EL (cell line): ENCODE measurements at regions not wholly inside any gene's neighbourhood (a gene's known extent, or its start where the extent isn't known, plus 50 kb on each side); places are given as distances from the start of the nearest gene placed in this dataset.
"Not testable (repeated sequence)": the region's sequence is repeated elsewhere in the genome, so short reads cannot be mapped to it uniquely, and the experiment has no call there.

Experiments used
- DNase-seq: peaks from one replicate; pipeline ENCODE4 v3.0.0-alpha.2; 2016

DNA sequence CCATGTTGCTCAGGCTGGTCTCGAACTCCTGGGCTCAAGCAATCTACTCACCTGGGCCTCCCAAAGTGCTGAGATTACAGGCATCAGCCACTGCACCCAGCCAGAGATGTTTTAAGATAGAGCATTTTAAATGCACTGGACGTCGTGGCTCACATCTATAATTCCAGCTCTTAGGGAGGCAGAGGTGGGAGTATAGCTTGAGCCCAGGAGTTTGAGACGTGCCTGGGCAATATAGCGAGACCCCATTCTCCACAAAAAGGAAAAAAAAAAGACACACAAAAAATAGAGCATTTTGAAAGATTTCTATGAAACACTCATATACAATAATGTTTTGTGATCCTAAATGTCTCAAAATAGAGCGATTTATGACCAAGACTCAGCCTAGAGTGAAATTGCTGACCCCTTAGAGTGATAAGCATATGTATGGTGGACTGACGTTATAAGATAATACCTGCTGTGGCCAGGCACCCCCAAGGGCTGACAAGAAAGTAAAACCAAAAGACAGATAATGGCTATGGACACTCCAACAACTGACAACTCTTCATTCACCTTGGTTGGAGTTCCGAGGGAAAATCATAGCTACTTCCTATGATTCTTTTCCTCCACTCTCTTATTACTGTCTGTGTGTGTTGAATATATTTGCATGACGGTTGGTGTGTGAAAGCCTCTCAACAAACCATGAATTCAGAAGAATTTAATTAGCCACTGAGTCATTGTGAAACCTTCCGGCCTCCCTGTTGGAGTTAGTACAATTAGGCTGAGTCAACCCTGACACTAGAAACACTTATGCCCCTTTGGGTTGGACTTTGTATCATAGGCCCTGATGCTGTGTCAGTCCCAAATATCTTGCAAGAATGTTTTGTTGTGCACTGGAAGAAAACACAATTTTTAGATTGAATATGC, 526.5 kb upstream of the NUDT12 start:
- DNase-seq: peak; percentile 45

DNA sequence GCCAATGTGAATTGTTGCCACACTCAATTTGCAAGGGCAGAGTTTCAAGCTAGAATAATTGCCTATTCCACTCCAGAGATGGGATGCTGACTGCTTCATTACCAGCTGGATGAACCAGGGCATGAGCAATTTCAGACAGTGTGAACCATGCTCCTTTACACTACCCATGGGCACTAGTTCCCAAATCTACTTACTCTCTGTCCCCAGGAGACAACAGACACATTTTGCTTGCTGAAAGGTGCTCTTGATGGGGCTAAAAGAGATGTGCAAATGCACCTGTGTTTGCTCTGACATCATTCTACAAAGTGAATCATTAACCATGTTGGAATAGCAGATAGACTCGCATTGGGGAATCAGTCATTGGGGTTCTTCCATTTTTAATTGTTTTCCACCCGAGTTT, 522.3 kb upstream of the NUDT12 start:
- DNase-seq: no peak

DNA sequence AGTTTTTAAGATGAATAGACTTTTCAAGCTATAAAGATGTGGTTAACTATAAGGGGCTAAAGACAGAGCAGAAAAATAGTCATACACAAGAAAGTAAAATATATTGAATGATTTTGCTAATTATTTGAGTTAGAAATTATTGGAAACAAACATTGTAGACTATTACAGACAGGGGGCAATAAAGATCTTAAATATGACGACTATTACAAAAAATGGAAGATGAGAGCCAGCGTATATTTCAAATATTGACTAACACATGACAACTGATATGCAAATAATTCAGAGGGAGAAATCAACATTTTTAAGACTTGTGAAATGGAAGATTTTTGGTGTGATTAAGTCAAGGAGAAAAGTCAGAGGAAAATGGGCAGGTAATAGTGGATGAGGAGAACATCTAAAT, 520.2 kb upstream of the NUDT12 start:
- DNase-seq: no peak

DNA sequence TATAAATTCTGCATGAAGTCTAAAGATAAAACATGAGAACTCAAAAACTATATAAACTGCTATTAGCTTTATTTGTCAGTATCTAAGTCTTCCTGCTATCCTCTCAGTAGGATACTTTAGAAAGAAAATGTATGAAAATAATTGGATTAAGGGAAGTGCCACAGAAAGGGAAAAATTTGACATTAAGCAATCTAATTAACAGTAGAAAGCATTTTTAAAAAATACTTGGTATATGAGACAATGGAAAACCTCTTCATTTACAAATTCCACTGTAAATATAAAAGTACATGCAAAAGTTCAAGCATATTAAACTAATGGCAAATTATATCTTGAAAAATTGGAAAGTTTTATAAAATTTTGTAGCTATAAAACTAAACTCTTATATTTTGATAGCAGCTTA, 518.6 kb upstream of the NUDT12 start:
- DNase-seq: no peak

DNA sequence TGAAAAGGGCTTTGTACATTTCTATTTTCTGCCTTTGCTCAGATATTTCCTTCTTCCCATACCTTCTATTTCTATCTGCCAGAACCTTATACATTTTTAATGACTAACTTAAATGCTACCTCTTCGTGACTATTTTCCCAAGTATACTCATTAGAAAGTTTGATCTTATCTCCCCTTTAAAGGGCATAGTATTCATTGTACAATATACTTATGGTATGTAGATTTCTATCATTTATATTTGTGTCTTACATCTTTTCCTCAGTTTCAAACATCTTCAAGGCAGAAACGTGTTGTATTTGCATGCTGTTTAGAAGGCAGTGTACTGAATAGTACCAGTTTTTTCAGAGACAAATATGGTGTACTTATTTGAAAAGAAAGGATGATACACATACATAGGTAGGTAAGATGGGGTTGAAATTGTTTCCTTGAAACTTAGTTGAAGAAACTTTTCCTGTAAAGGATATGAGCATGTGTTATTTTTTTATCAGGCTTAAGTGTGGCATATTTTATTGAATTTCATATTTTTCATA, 518.1 kb upstream of the NUDT12 start:
- no peak for DNase-seq

DNA sequence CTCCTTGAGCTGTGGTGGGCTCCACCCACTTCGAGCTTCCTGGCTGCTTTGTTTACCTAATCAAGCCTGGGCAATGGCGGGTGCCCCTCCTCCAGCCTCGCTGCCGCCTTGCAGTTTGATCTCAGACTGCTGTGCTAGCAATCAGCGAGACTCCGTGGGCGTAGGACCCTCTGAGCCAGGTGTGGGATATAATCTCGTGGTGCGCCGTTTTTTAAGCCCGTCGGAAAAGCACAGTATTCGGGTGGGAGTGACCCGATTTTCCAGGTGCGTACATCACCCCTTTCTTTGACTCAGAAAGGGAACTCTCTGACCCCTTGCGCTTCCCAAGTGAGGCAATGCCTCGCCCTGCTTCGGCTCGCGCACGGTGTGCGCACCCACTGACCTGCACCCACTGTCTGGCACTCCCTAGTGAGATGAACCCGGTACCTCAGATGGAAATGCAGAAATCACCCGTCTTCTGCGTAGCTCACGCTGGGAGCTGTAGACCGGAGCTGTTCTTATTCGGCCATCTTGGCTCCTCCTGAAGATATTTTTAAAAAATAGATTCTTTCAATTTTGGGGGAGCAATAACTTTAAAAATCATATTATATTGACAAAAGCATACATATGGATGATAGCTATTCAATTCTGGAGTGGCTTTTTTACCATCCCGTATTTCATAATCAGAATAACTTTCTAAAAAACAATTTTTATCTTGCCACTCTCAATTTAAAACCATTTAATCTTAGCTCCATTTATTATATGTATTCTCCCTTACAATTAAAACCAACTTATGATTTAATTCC, 517.5 kb upstream of the NUDT12 start:
- not testable (repeated sequence) for DNase-seq

DNA sequence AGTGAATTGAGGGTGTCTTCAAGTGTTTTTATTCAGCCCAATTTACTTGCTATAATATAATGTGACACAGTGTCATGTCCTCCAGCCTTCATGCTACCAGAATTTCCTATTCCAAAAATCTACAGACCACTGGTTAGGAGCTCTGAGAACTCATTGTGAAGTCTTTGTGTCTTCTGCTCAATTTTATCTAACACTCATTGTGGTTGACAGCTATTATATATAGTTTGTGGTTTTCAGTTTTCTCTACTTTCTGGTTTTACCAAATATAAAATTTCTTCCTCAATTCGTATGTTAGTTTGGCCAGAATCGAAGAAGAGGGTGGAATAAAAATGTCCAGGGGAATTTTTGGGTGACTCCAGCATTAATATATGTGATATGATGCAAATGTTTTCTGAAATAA, 509.3 kb upstream of the NUDT12 start:
- DNase-seq: no peak

DNA sequence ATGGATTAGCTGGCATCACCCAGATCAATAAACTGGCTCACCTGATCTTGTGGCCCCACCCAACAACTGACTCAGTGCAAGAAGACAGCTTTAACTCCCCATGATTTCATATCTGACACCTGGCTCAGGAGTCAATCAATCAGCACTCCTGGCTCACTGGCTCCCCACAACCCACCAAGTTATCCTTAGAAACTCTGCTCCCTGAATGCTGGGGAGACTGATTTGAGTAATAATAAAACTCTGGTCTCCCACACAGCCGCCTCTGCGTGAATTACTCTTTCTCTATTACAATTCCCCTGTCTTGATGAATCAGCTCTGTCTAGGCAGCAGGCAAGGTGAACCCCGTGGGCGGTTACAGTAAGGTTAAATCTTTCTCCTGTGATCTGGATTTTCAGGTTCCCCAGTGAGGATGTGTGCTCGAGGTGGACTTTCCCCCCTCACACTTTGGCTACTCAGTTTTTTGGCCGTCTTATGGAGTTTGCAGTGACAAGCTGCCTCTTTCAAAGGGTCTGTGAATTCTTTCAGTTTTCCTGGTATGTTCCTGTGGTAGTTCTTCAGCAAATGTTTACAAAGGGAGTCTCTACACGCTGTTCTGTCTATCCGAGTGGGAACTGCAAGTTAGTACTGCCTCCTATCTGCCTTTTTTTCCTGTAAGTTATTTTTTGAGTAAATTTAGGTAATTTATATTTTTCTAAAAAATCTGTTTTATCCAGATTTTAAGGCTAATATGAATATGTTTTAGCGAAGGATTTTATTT, 500.2 kb upstream of the NUDT12 start:
- DNase-seq: no peak

DNA sequence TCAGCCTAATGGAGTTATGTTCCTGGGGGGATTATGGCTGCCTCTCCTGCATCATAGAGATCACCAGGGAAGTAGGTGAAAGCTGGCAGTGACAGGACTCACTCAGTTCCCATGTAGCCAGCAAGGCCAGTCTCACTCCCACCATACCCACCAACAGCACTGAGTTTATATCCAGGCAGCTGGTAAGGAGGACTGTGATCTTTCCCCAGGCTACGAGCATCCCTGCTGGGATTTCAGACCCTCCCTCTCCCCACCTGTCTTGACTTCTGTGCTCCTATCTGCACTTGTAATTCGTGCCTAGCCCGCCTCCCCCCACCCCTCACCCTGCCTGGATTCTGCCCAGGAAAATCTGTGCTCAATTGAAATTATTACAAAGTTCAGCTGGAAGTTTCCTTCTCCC, 499.1 kb upstream of the NUDT12 start:
- no peak for DNase-seq

DNA sequence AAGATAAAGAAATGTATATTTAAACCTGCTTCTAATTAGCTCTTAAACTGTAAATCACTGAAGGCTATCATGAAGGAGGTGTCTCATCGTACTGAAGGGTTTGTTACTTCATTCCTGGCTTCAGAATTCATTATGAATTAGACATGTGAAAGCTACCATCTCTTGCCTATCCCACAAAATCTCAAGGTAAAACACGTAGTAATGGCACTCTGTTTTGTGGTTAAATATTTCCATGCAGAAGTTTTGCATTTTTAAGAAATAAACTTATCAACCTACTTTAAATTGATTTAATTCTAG, 490.7 kb upstream of the NUDT12 start:
- no peak for DNase-seq

DNA sequence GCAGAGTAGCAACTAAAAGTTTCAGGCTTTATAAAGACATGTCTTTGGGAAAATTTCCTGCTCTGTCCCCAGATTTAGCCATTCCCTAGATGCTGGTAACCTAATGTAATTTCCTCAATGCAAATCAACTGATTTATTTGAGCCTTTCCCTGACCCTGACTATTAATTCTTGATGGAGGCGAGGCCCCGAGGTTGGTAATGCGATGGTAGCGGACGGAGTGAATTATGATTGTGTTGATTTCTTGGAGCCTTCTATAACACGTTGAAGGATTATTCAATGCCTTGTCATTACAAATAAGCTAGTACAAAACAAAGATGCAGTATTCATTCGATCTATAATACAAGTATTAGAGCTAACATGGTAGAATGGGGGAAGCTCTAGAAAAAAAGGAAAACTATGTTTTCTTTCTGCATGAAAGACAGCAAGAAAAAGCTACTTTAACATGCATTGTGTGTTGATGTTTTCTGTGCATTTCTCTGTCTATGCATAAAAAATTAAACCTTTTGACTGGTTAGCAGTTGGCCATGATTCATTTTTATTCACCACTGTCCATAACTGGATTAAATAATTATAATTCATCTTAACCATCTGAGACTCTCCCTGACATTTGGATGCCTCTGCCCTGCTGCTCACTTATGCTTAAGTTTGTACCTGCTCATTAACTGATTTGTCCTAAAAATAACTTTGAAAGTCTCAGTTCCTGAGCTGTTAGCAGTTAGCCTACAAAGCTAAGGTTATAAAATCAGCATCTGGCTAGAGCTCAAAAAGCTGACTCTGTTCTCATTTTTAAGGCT, 490.2 kb upstream of the NUDT12 start:
- no peak for DNase-seq

DNA sequence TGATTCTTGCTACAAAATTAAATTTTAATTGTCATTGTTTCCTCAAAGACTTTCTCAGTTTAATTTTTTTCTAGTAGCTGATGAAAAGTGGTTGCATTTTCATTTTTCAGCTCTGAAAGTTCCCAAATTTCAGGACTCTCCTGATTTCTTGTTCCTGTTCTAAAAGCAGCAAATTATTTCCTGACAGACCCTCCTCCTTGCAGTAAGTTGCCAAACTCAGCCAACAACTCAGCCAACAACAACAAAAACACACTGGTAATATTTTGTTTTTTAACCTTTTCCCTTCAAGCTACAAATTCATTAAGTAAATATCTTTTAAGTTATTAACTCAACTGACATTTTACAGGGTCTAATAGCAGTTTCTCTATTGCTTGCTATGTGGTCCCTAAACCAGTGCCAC, 487.8 kb upstream of the NUDT12 start:
- DNase-seq: no peak

DNA sequence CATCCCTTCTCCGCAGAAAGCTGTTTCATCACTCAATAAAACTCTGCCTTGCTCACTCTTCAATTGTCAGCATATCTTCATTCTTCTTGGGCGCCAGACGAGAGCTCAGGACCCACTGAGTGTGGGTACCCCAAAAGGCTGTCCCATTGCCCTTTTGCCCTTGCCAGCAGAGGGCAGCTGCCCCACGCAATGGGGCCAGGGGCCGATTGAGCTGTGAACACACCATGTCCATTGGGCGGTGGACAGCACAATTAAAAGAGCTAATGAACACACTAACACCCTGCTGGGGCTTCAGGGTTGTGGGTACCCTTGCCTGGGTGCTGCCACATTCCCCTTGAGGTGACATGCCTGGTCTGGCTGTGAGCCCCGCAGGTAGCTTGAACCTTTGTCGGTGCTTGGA, 487.2 kb upstream of the NUDT12 start:
- DNase-seq: no peak

DNA sequence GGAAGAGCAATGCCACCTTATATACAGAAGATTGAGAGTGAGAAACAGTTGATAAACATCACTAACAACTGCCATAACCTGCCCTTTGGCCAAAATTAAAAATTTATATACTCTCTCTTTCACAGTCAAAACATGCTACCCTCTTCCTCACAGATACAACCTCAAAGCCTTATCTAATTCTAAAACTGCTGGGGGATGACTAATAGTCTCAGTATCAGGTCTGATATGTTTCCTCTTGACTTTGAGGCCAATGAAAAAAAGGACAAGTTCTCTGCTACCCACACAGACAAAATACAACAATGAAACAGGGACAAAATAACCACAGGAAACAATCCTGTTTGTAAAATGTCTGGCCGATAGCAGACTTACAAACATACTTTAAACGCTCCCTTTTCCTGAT, 485.6 kb upstream of the NUDT12 start:
- no peak for DNase-seq

DNA sequence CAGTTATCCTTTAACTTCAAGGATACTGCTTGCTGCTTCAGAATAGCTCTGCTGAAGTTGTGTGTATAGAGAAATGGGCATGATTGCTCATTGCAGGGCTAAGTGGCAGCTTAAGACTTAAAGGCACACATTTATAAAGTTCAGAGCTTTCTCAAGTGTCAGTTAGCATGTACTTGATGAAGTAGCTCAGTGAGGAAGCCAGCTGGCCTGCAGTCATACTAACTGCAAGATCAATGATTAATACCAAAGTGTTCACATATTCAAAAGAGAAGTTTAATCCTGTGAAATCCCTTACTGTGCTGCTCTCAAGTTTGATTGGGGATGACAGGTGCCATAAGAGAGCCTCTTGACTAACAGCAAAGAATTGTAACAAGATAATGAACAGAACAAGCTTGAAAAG, 483.4 kb upstream of the NUDT12 start:
- no peak for DNase-seq

DNA sequence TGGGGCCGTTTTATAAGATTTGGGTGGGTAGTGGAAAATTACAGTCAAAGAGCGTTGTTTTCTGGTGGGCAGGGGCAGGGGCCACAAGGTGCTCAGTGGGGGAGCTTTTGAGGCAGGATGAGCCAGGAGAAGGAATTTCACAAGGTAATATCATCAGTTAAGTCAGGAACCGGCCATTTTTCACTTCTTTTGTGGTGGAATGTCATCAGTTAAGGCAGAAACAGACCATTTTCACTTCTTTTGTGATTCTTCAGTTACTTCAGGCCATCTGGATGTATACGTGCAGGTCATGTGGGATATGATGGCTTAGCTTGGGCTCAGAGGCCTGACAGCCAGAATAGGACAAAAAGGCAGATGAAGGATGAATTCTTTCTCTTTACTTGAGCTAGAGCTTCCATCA, 477.3 kb upstream of the NUDT12 start:
- not testable (repeated sequence) for DNase-seq

DNA sequence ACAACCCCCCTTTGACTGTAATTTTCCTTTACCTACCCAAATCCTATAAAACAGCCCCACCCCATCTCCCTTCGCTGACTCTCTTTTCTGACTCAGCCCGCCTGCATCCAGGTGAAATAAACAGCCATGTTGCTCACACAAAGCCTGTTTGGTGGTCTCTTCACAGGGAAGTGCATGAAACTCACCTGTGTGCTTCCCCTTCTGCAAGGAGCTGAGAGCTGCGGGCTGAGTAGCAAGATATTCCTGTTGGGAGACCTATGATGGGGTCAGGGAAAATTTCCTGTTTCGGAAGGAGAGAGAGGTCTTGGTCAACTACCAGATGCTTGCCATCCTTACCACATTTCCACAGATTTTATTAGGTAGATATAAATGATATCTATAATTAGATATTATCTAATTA, 474.5 kb upstream of the NUDT12 start:
- DNase-seq: not testable (repeated sequence)

DNA sequence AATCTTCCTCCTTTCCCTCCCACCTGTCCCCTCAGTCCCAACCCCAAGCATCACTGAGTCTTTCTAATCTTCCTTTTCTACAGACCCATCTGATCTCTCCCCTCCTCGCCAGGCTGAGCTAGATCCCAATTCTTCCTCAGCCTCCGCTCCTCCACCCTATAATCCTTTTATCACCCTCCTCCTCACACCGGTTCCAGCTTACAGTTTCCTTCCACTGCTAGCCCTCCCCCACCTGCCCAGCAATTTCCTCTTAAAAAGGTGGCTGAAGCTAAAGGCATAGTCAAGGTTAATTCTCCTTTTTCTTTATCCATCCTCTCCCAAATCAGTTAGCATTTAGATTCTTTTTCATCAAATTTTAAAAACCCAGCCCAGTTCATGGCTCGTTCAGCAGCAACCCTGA, 470.6 kb upstream of the NUDT12 start:
- DNase-seq: not testable (repeated sequence)

DNA sequence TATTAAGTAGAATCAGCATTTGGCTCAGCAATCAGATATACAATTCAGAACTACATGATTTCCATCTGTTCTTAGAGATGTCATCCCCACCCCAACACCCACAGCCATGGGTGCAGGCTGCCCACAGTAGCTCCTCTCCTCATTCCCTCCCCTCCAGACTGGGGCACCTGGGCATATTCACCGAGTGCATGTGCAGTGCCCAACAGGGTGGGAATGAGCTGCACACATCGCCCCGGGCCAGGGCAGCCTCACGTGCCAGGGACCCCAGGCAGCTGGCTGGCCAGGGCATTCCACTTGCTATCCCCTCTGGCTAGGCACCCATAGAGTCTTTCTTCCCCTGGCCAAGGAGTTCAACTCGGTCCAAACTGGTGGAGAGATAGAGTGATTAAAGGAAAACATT, 461.9 kb upstream of the NUDT12 start:
- no peak for DNase-seq

DNA sequence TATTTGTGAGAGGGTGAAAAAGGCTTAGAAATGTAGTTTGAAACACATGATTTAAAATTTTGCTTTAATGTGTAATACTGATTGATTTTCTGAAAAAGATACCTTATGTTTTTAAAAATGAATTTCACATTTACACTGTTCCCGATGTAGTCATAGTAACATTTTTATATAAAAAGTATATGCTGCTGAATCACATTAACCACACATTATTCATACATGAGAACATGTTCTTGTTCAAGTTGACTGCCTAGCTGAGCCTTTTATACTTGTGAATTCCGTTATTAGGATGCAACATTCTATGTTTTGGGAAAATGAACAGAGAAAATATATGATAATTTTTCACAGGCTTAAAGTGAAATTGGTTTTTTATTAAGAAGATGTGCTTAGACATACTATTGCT, 461.1 kb upstream of the NUDT12 start:
- DNase-seq: no peak

DNA sequence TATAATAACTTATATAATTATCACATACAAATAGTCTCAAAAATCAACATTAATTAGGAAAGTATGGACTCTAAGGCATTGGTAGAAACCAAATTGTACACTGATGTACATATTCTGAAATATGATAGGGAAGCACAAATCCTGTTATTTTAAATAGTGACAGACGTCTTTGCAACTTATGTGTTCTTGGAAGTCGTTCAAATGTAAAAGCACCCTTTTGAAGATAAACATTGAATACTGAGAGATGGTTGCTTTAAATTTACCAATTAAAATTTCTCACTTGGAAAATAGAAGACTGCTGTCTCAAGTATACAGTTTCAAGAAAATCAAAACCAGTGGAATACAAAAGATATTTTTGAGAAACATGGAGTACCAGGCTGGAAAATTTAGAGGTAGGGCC, 457.4 kb upstream of the NUDT12 start:
- no peak for DNase-seq

DNA sequence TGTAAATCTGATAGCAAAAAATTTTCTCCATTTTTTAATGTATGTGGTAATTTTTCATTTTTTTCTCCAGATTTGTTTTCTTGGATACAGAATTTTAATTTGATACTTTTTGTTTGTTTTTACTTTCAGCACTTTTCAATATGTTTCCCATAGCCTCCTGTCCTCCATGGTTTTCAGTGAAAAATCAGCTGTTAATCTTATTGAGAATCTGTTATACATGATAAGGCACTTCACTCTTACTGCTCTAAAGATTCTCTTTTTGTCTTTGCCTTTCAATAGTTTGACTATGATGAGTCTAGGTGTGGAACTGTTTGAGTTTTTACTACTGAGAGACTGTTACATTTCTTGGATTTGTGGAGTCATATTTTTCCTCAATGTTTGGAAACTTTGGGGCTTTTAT, 455.7 kb upstream of the NUDT12 start:
- DNase-seq: no peak

DNA sequence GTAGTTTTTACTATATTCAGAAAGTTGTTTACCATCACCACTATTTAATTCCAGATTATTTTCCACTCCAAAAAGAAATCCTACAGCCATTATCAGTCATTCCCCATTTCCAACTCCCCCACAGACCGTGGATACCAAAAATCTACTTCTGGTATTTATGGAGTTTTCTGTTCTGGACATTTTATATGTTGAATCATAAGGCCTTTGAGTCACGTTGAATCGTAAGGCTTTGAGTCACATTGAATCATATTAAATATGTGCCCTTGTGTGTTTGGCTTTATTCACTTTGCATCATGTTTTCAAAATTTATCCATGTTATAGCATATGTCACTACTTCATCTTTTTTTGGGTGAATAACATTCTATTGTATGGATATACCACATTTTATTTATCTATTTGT, 454.1 kb upstream of the NUDT12 start:
- DNase-seq: peak; percentile 59
